GM23248 (cell line): ENCODE measurements at regions not wholly inside any gene's neighbourhood (a gene's known extent, or its start where the extent isn't known, plus 50 kb on each side); places are given as distances from the start of the nearest gene placed in this dataset.

Source experiments
- DNase-seq: peaks from one replicate; pipeline ENCODE4 v3.0.0-alpha.2; 2015
- H2AFZ ChIP-seq: fragments of 200-600 bp; sonication (generic); 2 replicates; pipeline ENCODE4 v1.6.1; 2016; ENCODE audit warnings: antibody characterized with exemption
- H3F3A ChIP-seq: fragments of 200-600 bp; sonication (generic); 2 replicates; pipeline ENCODE4 v1.6.1; 2016; ENCODE audit warnings: mild to moderate bottlenecking, antibody characterized with exemption, mixed run types; ENCODE audit not compliant: insufficient read depth
- H3K27ac ChIP-seq: fragments of 200-600 bp; sonication (generic); 2 replicates; pipeline ENCODE4 v1.5.1; 2016; ENCODE audit warnings: mild to moderate bottlenecking
- H3K27me3 ChIP-seq: fragments of 200-600 bp; sonication (generic); replicated peaks from 2 replicates; pipeline ENCODE4 v1.6.1; 2016; ENCODE audit warnings: mild to moderate bottlenecking; ENCODE audit not compliant: insufficient read depth
- H3K36me3 ChIP-seq: fragments of 200-600 bp; sonication (generic); 2 replicates; pipeline ENCODE4 v1.6.1; 2016; ENCODE audit warnings: low read depth, mild to moderate bottlenecking
- H3K4me1 ChIP-seq: fragments of 200-600 bp; sonication (generic); 2 replicates; pipeline ENCODE4 v1.6.1; 2016; ENCODE audit warnings: mild to moderate bottlenecking; ENCODE audit not compliant: insufficient read depth
- H3K4me2 ChIP-seq: fragments of 200-600 bp; sonication (generic); one replicate; pipeline ENCODE4 v1.6.1; 2016; ENCODE audit warnings: mild to moderate bottlenecking; ENCODE audit not compliant: unreplicated experiment
- H3K4me3 ChIP-seq: fragments of 200-600 bp; sonication (generic); 2 replicates; pipeline ENCODE4 v1.5.1; 2016; ENCODE audit warnings: mild to moderate bottlenecking
- H3K79me2 ChIP-seq: fragments of 200-600 bp; sonication (generic); 2 replicates; pipeline ENCODE4 v1.6.1; 2016; ENCODE audit warnings: mild to moderate bottlenecking; ENCODE audit not compliant: insufficient read depth
- H3K9ac ChIP-seq: fragments of 200-600 bp; sonication (generic); 2 replicates; pipeline ENCODE4 v1.6.1; 2016; ENCODE audit warnings: mild to moderate bottlenecking
- H3K9me2 ChIP-seq: fragments of 200-600 bp; sonication (generic); 2 replicates; pipeline ENCODE4 v1.6.1; 2016; ENCODE audit warnings: mixed run types, mild to moderate bottlenecking, moderate library complexity; ENCODE audit not compliant: insufficient read depth
- H3K9me3 ChIP-seq: fragments of 200-600 bp; sonication (generic); one replicate; pipeline ENCODE4 v1.6.1; 2017; ENCODE audit warnings: low read depth
- H4K20me1 ChIP-seq: fragments of 200-600 bp; sonication (generic); 2 replicates; pipeline ENCODE4 v1.6.0; 2016; ENCODE audit not compliant: insufficient read depth
- EZH2 ChIP-seq: fragments of 200-600 bp; sonication (generic); IDR thresholded peaks from 2 replicates; pipeline ENCODE4 v1.6.1; 2018; ENCODE audit warnings: antibody characterized with exemption, mild to moderate bottlenecking; ENCODE audit not compliant: insufficient read depth, poor library complexity, severe bottlenecking
- EZH2phosphoT487 ChIP-seq: fragments of 200-600 bp; sonication (generic); IDR thresholded peaks from 2 replicates; pipeline ENCODE4 v1.6.1; 2018; ENCODE audit warnings: antibody characterized with exemption, moderate library complexity, mild to moderate bottlenecking, low read depth; ENCODE audit not compliant: insufficient read depth
- WGBS, 2 experiments: methylation state at CpG; one replicate each; pipeline ENCODE4 v1.1.6; 2015 to 2017; ENCODE audit warnings: low lambda C conversion rate in 2 of 2, low coverage in 1 of 2; ENCODE audit errors: missing lambda C conversion rate in 2 of 2; 5-methylcytosine and 5-hydroxymethylcytosine counted together
- in situ Hi-C: fragments of 300-500 bp; cut with MboI; formaldehyde crosslinking; loops from 2 replicates; pipeline ENCODE4 v1.15.0; 2020

DNA sequence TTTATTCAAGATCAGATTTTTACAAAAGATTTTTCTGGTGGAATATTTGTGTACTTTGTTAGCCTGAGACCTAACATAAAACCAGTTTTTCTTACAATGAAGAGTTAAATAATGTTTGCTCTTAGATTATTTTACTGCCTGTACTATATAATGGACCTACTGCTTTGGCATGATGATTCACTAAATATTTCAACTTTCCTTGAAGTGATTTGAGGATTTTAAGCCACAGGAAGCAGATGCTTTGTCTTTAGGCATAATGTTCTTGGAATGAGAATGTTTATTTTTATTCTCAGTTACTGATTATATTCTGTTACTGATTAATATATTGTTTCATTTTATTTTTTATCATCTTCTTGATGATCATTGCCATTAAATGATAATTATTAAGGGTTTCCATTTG is 175.3 kb upstream of the LRP1B start:
- no peaks in the 10 kb centered on the region for H3F3A ChIP-seq
- H3K4me1 ChIP-seq = no peaks in the 10 kb centered on the region
- DNase-seq = no peak
- no peak overlapping the region for H3K9ac ChIP-seq
- no peak overlapping the region for H2AFZ ChIP-seq
- H3K9me3 ChIP-seq = no peaks in the 10 kb centered on the region
- TF ChIP-seq EZH2phosphoT487 (no peak), EZH2 (no peak)
- no peaks in the 10 kb centered on the region for H3K36me3 ChIP-seq
- H3K79me2 ChIP-seq = no peaks in the 10 kb centered on the region
- H3K27ac ChIP-seq = no peak overlapping the region
- in situ Hi-C loops = no loop called here
- H3K4me2 ChIP-seq = no peak overlapping the region
- H3K4me3 ChIP-seq = no peak overlapping the region
- no peaks in the 10 kb centered on the region for H4K20me1 ChIP-seq
- no peaks in the 10 kb centered on the region for H3K27me3 ChIP-seq
- no peaks in the 10 kb centered on the region for H3K9me2 ChIP-seq

DNA sequence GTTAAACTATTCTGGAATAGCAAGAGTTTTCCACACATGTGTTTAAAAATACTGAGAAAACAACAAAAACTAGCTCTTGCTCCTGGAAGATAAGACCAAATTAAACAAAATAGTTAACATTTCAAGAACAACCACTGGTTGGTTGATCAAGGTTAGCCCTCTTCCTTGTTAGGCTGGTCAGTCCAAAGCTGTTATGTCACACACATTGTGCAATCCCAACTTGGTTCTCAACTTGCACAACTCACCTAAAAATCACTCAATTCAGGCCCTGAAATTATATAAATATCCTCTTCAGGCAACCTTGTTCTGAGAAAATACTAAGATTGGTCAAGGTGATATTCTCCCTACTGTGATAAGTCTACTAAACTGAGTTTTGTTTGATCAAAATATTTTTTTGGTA is 169.7 kb upstream of the LRP1B start:
- in situ Hi-C loops = no loop called here
- TF ChIP-seq EZH2 (no peak), EZH2phosphoT487 (no peak)
- Histone ChIP-seq H3K79me2 (no peaks in the 10 kb centered on the region), H3K9me3 (no peaks in the 10 kb centered on the region), H3K27ac (no peak overlapping the region), H3F3A (no peaks in the 10 kb centered on the region), H2AFZ (no peak overlapping the region), H3K9ac (no peak overlapping the region), H3K4me3 (no peak overlapping the region), H3K9me2 (no peaks in the 10 kb centered on the region), H3K4me2 (no peak overlapping the region), H3K27me3 (no peaks in the 10 kb centered on the region), H3K4me1 (no peaks in the 10 kb centered on the region), H3K36me3 (no peaks in the 10 kb centered on the region), H4K20me1 (no peaks in the 10 kb centered on the region)
- DNase-seq = no peak

DNA sequence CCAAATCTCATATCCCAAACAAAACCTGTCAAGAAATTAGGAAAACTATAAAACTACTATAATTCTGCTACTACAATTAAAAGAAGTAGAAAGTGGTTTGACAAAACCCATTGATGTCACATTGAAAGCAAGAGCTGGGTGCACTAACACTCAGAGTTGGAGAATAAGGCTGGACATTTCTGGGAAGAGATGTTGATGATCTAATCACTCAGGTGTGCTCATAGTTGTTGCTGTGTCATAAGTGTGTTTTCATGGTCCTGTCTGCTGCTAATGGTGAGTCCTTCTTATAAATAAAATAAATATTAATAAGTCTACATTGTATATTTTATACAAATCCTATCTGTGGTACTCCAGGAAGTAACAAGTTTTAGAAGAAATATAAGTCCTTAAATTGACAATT is 168.2 kb upstream of the LRP1B start:
- no peak overlapping the region for H3K4me2 ChIP-seq
- H3K79me2 ChIP-seq = no peaks in the 10 kb centered on the region
- TF ChIP-seq EZH2 = no peak
- H3K9ac ChIP-seq = no peak overlapping the region
- in situ Hi-C loops = no loop called here
- H3K4me1 ChIP-seq = no peaks in the 10 kb centered on the region
- no peak overlapping the region for H3K4me3 ChIP-seq
- H3K9me2 ChIP-seq = no peaks in the 10 kb centered on the region
- no peaks in the 10 kb centered on the region for H3F3A ChIP-seq
- no peaks in the 10 kb centered on the region for H3K36me3 ChIP-seq
- DNase-seq = no peak
- H4K20me1 ChIP-seq = no peaks in the 10 kb centered on the region
- no peak overlapping the region for H2AFZ ChIP-seq
- no peak overlapping the region for H3K27ac ChIP-seq
- no peaks in the 10 kb centered on the region for H3K27me3 ChIP-seq
- no peaks in the 10 kb centered on the region for H3K9me3 ChIP-seq

DNA sequence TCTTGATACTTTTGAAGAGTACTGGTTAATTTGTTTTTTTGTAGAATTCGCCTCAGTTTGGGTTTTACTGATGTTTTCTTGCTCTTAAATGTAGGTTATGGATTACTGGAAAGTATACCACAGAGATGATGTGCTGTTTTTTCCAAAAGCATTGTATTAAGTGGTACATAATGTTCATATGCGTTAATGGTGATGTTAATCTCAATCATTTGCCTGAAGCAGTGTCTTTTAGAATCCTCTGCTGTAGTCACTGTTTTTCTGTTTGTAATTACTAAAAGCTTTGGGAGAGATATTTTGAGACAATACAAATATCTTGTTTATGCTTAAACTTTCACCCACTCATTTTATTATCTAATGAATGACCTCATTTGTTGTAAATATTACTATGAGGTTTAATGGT is 163.4 kb upstream of the LRP1B start:
- no peak overlapping the region for H3K4me2 ChIP-seq
- TF ChIP-seq EZH2 (no peak), EZH2phosphoT487 (no peak)
- no peaks in the 10 kb centered on the region for H3K36me3 ChIP-seq
- no peaks in the 10 kb centered on the region for H3F3A ChIP-seq
- in situ Hi-C loops = no loop called here
- WGBS, 2 experiments = 3 to 10% methylated on average over 2 of the region's 2 CpGs
- H3K27me3 ChIP-seq = no peaks in the 10 kb centered on the region
- H3K4me3 ChIP-seq = no peak overlapping the region
- no peaks in the 10 kb centered on the region for H3K79me2 ChIP-seq
- no peak for DNase-seq
- H3K9me3 ChIP-seq = no peaks in the 10 kb centered on the region
- no peak overlapping the region for H3K9ac ChIP-seq
- no peaks in the 10 kb centered on the region for H3K9me2 ChIP-seq
- no peaks in the 10 kb centered on the region for H4K20me1 ChIP-seq
- no peak overlapping the region for H2AFZ ChIP-seq
- H3K27ac ChIP-seq = no peak overlapping the region
- no peaks in the 10 kb centered on the region for H3K4me1 ChIP-seq

DNA sequence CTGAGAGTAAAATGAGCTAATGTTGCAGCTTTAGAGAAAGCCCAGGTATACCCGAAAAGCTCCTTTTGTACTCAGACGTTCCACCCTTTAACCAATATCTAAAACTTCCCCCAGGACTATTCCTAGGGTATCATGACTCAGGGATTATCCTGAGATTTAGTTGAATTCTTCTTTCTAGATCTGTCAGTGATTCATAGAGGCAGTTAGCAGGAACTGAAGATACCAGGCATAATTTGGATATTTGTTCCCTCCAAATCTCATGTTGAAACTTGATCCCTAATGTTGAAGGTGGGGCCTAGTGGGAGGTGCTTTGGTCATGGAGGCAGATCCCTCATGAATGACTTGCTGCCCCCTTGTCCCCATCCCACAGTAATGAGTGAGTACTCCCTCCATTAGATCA is 161.2 kb upstream of the LRP1B start:
- Histone ChIP-seq H3K27me3 (no peaks in the 10 kb centered on the region), H3K9me3 (no peaks in the 10 kb centered on the region), H3K4me3 (no peak overlapping the region), H3K4me1 (no peaks in the 10 kb centered on the region), H3K9ac (no peak overlapping the region), H3K79me2 (no peaks in the 10 kb centered on the region), H4K20me1 (no peaks in the 10 kb centered on the region), H3K36me3 (no peaks in the 10 kb centered on the region), H3K4me2 (no peak overlapping the region), H3K9me2 (no peaks in the 10 kb centered on the region), H3F3A (no peaks in the 10 kb centered on the region), H3K27ac (no peak overlapping the region), H2AFZ (no peak overlapping the region)
- 10 to 20% methylated on average over 2 of the region's 2 CpGs for WGBS, 2 experiments
- TF ChIP-seq EZH2 (no peak), EZH2phosphoT487 (no peak)
- DNase-seq = no peak
- in situ Hi-C loops = no loop called here
